ENCODE measurements at regions not wholly inside any gene's neighbourhood (a gene's known extent, or its start where the extent isn't known, plus 50 kb on each side); places are given as distances from the start of the nearest gene placed in this dataset.

DNA sequence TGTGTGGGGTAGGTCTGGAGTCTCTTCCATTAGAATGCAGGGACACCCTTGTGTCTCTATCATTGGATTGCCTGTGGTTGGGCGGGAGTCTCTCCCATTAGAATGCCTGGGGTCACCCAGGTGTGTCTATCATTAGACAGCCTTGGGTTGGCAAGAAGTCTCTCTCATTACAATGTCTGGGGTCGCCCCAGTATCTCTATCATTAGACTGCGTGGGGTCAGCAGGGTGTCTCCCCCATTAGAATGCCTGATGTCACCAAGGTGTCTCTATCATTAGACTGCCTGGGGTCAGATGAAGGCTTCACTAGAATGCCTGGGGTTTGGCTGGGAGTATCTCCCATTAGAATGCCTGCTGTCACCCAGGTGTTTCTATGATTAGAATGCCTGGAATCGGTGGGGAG lies 1539.0 kb downstream of the UQCRFS1 start:
- TF ChIP-seq, protein P1, sequence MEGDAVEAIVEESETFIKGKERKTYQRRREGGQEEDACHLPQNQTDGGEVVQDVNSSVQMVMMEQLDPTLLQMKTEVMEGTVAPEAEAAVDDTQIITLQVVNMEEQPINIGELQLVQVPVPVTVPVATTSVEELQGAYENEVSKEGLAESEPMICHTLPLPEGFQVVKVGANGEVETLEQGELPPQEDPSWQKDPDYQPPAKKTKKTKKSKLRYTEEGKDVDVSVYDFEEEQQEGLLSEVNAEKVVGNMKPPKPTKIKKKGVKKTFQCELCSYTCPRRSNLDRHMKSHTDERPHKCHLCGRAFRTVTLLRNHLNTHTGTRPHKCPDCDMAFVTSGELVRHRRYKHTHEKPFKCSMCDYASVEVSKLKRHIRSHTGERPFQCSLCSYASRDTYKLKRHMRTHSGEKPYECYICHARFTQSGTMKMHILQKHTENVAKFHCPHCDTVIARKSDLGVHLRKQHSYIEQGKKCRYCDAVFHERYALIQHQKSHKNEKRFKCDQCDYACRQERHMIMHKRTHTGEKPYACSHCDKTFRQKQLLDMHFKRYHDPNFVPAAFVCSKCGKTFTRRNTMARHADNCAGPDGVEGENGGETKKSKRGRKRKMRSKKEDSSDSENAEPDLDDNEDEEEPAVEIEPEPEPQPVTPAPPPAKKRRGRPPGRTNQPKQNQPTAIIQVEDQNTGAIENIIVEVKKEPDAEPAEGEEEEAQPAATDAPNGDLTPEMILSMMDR (conservative IDR thresholded peaks at IDR 0.05; ENCODE audit: low read depth, low read length), result no peak
- no peak for DNase-seq (ENCODE audit: low read depth)
- no peak overlapping the region for H3K4me3 ChIP-seq (ENCODE audit: low read depth, low read length)

DNA sequence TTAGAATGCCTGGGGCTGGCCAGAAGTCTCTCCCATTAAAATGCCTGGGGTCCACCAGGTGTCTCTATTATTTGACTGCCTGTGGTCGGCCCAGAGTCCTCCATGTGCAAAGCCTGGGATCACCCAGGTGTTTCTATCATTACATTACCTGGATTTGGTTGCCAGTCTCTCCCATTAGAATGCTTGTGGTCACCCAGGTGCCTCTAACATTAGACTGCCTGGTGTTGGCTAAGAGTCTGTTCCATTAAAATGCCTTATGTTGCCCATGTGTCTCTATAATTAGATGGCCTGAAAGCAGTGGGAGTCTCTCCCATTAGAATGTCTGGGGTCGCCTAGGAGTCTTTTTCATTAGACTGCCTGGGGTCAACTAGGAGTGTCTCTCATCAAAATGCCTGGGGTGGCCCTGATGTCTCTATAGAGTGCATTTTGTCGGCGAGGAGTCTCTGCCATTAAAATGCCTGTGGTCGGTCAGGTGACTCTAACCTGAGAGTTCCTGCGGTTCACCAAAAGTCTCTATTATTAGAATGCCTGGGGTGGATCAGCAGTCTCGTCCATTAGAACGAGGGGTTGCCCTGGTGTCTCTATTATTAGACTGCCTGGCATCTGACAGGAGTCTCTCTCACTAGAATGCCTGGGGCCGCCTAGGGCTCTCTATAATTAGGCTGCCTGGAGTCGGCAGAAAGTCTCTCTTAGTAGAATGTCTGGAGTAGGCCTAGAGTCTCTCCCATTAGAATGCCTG lies 1540.5 kb downstream of the UQCRFS1 start:
- TF ChIP-seq, protein P1 (conservative IDR thresholded peaks at IDR 0.05; ENCODE audit: low read depth, low read length), result no peak
- DNase-seq (ENCODE audit: low read depth), result no peak
- no peak overlapping the region for H3K4me3 ChIP-seq (ENCODE audit: low read depth, low read length)

DNA sequence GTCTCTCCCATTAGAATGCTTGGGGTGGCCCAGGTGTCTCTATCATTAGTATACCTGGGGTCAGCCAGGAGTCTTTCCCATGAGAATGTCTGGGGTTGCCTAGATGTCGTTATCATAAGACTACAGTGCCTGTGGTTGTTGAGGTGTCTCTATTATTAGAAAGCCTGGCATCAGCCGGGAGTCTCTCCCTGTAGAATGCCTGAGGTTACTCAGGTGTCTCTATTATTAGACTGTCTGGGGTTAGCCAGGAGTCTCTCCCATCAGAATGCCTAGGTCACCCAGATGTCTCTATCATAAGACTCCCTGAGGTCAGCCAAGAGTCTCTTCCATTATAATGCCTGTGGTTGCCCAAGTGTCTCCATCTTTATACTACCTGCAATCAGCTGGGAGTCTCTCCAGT lies 1541.1 kb downstream of the UQCRFS1 start:
- H3K4me3 ChIP-seq (ENCODE audit: low read depth, low read length), result no peak overlapping the region
- no peak for DNase-seq (ENCODE audit: low read depth)
- TF ChIP-seq, protein P1 (conservative IDR thresholded peaks at IDR 0.05; ENCODE audit: low read depth, low read length), result no peak

DNA sequence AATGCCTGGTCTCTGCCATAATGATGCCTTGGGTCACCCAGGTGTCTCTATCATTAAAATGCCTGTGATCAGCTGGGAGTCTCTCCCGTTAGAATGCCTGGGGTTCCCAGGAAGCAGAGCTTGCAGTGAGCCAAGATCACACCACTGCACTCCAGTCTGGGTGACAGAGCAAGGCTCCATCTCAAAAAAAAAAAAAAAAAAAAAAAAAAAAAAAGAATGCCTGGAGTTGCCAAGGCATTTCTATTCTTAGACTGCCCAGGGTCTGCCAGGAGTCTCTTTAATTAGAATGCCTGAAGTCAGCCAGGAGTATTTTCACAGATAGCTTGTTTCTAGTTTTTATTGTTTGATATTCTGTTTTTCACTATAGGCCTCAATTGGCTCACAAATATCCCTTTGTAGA lies 1552.5 kb downstream of the UQCRFS1 start:
- H3K4me3 ChIP-seq (ENCODE audit: low read depth, low read length), result no peak overlapping the region
- TF ChIP-seq, protein P1 (conservative IDR thresholded peaks at IDR 0.05; ENCODE audit: low read depth, low read length), result no peak
- no peak for DNase-seq (ENCODE audit: low read depth)

DNA sequence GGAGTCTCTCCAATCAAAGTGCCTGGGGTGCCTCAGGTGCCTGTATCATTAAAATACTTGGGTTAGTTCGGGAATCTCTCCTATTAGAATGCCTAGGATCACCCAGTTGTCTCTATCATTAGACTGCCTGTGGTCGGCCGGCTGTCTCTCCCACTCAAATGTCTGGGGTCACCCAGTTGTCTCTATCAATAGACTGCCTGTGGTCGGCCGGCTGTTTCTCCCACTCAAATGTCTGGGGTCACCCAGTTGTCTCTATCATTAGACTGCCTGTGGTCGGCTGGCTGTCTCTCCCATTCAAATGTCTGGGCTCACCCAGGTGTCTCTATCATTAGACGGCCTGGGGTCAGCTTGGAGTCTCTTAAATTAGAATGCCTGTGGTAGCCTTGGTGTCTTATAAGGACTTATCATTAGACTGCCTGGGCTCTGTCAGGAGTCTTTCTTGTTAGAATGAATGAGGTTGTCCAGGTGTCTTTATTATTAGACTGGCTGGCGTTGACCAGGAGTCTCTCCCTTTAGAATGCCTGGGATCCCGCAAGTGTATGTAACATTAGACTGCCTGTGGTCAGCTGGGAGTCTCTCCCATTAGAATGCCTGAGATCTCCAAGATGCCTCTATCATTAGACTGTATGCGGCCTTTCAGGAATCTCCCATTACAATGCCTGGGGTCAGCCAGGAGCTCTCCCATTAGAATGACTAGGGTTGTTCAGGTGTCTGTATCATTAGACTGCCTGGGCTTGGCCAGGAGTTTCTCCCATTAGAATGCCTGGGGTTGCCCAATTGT lies 1555.5 kb downstream of the UQCRFS1 start:
- TF ChIP-seq, protein P1 (conservative IDR thresholded peaks at IDR 0.05; ENCODE audit: low read depth, low read length), result no peak
- DNase-seq (ENCODE audit: low read depth), result no peak
- H3K4me3 ChIP-seq (ENCODE audit: low read depth, low read length), result no peak overlapping the region

DNA sequence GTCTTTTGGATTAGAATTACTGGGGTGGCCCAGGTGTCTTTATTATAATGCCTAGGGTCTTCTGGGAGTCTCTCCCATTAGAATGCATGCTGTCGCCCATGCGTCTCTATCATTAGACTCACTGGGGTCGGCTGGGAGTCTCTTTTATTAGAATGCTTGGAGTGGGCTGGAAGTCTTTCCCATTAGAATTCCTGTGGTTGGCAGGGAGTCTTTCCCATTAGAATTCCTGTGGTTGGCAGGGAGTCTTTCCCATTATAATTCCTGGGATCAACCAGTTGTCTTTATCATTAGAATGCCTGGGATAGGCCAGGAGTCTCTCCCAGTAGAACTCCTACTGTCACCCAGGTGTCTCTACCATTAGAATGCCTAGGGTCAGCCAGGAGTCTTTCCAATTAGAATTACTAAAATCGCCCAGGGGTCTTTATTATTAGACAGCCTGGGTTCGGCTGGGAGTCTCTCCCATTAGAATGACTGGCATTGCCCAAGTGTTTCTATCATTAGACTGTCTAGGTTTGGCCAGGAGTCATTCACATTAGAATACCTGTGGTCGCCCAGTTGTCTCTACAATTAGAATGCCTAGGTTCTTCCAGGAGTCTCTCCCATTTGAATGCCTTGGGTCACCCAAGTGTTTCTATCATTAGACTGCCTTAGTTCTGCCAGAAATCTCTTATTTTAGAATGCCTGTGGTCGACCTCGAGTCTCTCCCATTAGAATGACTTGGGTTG lies 1558.5 kb downstream of the UQCRFS1 start:
- TF ChIP-seq, protein P1 (conservative IDR thresholded peaks at IDR 0.05; ENCODE audit: low read depth, low read length), result no peak
- no peak overlapping the region for H3K4me3 ChIP-seq (ENCODE audit: low read depth, low read length)
- DNase-seq (ENCODE audit: low read depth), result no peak

Measured in choroid plexus epithelial cell (primary cell).